GM13977 (cell line): ENCODE measurements at regions not wholly inside any gene's neighbourhood (a gene's known extent, or its start where the extent isn't known, plus 50 kb on each side); places are given as distances from the start of the nearest gene placed in this dataset.

Experiments used
- DNase-seq: peaks from one replicate; pipeline ENCODE4 v3.0.0; 2012; ENCODE audit warnings: low spot score
- CTCF ChIP-seq: IDR thresholded peaks from 2 replicates; pipeline ENCODE4 v1.5.1; 2012; ENCODE audit warnings: mild to moderate bottlenecking, control low read depth; ENCODE audit not compliant: insufficient read depth; ENCODE audit errors: extremely low read depth, missing control alignments
- in situ Hi-C: fragments of 300-500 bp; cut with MboI; formaldehyde crosslinking; loops from one replicate; pipeline ENCODE4 v1.12.0; 2022; ENCODE audit warnings: low sequenced_read_pairs, low pct_unique_long_range_greater_than_20kb, mixed read lengths, inconsistent platforms; ENCODE audit not compliant: unreplicated experiment

GRCh38 chr16:5852151-5852550 lies 754.6 kb upstream of the EEF2KMT start:
- no peak for DNase-seq
- in situ Hi-C loops = no loop called here
- TF ChIP-seq CTCF = no peak

- in situ Hi-C loops = no loop called here
- no peak for TF ChIP-seq CTCF
- no peak for DNase-seq
Observed at GRCh38 chr16:5851393-5851982, 753.9 kb upstream of the EEF2KMT start.

GRCh38 chr16:5850632-5851392 lies 753.2 kb upstream of the EEF2KMT start:
- DNase-seq = no peak
- in situ Hi-C loops = no loop called here
- no peak for TF ChIP-seq CTCF

- TF ChIP-seq CTCF = no peak
- in situ Hi-C loops = no loop called here
- no peak for DNase-seq
Observed at GRCh38 chr16:5845046-5845445, 747.5 kb upstream of the EEF2KMT start.

GRCh38 chr16:5841974-5842373 lies 744.4 kb upstream of the EEF2KMT start:
- in situ Hi-C loops = no loop called here
- TF ChIP-seq CTCF = no peak
- DNase-seq = no peak

GRCh38 chr16:5838725-5839124 lies 741.1 kb upstream of the EEF2KMT start:
- in situ Hi-C loops = no loop called here
- TF ChIP-seq CTCF = no peak
- no peak for DNase-seq
